H9 (cell line): ENCODE measurements at regions not wholly inside any gene's neighbourhood (a gene's known extent, or its start where the extent isn't known, plus 50 kb on each side); places are given as distances from the start of the nearest gene placed in this dataset.

Source experiments
- DNase-seq: peaks from one replicate; pipeline ENCODE4 v3.0.0-alpha.2; 2017
- H2AFZ ChIP-seq: one replicate; pipeline ENCODE4 v1.6.1; 2013; ENCODE audit warnings: mild to moderate bottlenecking, low read length, control low read depth, moderate library complexity
- H2AK5ac ChIP-seq: 2 replicates; pipeline ENCODE4 v1.6.1; 2013; ENCODE audit warnings: low read length, control low read depth, mixed read lengths; ENCODE audit not compliant: insufficient read length
- H2BK120ac ChIP-seq: one replicate; pipeline ENCODE4 v1.6.1; 2013; ENCODE audit warnings: low read depth, mild to moderate bottlenecking, low read length, control low read depth, inconsistent platforms; ENCODE audit not compliant: poor library complexity, severe bottlenecking
- H2BK12ac ChIP-seq: 2 replicates; pipeline ENCODE4 v1.6.1; 2013; ENCODE audit warnings: low read length, control low read depth, mixed read lengths, low read depth; ENCODE audit not compliant: insufficient read length
- H2BK15ac ChIP-seq: 2 replicates; pipeline ENCODE4 v1.6.1; 2013; ENCODE audit warnings: low read depth, low read length, control low read depth
- H2BK20ac ChIP-seq: one replicate; pipeline ENCODE4 v1.6.1; 2013; ENCODE audit warnings: low read depth, mild to moderate bottlenecking, low read length, control low read depth, inconsistent platforms; ENCODE audit not compliant: poor library complexity, severe bottlenecking
- H2BK5ac ChIP-seq: 2 replicates; pipeline ENCODE4 v1.6.1; 2013; ENCODE audit warnings: low read length, control low read depth, mixed read lengths; ENCODE audit not compliant: insufficient read length
- H3K14ac ChIP-seq: 2 replicates; pipeline ENCODE4 v1.6.1; 2013; ENCODE audit warnings: low read length, control low read depth; ENCODE audit not compliant: insufficient read depth
- H3K18ac ChIP-seq: 2 replicates; pipeline ENCODE4 v1.6.1; 2013; ENCODE audit warnings: low read depth, mild to moderate bottlenecking, mixed read lengths, low read length, control low read depth; ENCODE audit not compliant: insufficient read length
- H3K23ac ChIP-seq: 2 replicates; pipeline ENCODE4 v1.6.1; 2013; ENCODE audit warnings: low read length, control low read depth, mixed read lengths, low read depth; ENCODE audit not compliant: insufficient read length
- H3K23me2 ChIP-seq: 2 replicates; pipeline ENCODE4 v1.6.1; 2013; ENCODE audit warnings: low read depth, mild to moderate bottlenecking, mixed read lengths, low read length, control low read depth; ENCODE audit not compliant: insufficient read length, poor library complexity, severe bottlenecking
- H3K27ac ChIP-seq: 2 replicates; pipeline ENCODE4 v1.5.1; 2013; ENCODE audit warnings: low read length, control low read depth, mixed read lengths, low read depth; ENCODE audit not compliant: insufficient read length
- H3K27me3 ChIP-seq: 2 replicates; pipeline ENCODE4 v1.6.1; 2013; ENCODE audit warnings: low read length, control low read depth, inconsistent platforms; ENCODE audit not compliant: insufficient read depth
- H3K4ac ChIP-seq: 2 replicates; pipeline ENCODE4 v1.6.1; 2013; ENCODE audit warnings: low read depth, mild to moderate bottlenecking, control low read depth, inconsistent platforms, low read length, moderate library complexity
- H3K4me1 ChIP-seq: 2 replicates; pipeline ENCODE4 v1.6.1; 2013; ENCODE audit warnings: low read length, control low read depth, inconsistent platforms; ENCODE audit not compliant: insufficient read depth
- H3K4me2 ChIP-seq: 2 replicates; pipeline ENCODE4 v1.6.1; 2013; ENCODE audit warnings: low read length, control low read depth, mixed read lengths; ENCODE audit not compliant: insufficient read length, insufficient read depth
- H3K56ac ChIP-seq: 2 replicates; pipeline ENCODE4 v1.6.1; 2013; ENCODE audit warnings: low read depth, mild to moderate bottlenecking, mixed read lengths, low read length, control low read depth; ENCODE audit not compliant: insufficient read length
- H3K79me1 ChIP-seq: 2 replicates; pipeline ENCODE4 v1.6.1; 2013; ENCODE audit warnings: low read depth, mild to moderate bottlenecking, moderate library complexity, low read length, control low read depth, inconsistent platforms; ENCODE audit not compliant: insufficient read depth, poor library complexity, severe bottlenecking
- H3K79me2 ChIP-seq: 2 replicates; pipeline ENCODE4 v1.6.1; 2013; ENCODE audit warnings: low read length, control low read depth, inconsistent platforms; ENCODE audit not compliant: insufficient read depth
- H3K9ac ChIP-seq: 2 replicates; pipeline ENCODE4 v1.6.1; 2013; ENCODE audit warnings: low read length, control low read depth, mixed read lengths; ENCODE audit not compliant: insufficient read length; ENCODE audit errors: extremely low read depth
- H3K9me3 ChIP-seq: one replicate; pipeline ENCODE4 v1.6.1; 2013; ENCODE audit warnings: low read depth, low read length, inconsistent platforms; ENCODE audit not compliant: control insufficient read depth
- H3T11ph ChIP-seq: one replicate; pipeline ENCODE4 v1.6.1; 2013; ENCODE audit warnings: mild to moderate bottlenecking, low read length, control low read depth, inconsistent platforms
- H4K20me1 ChIP-seq: one replicate; pipeline ENCODE4 v1.6.1; 2013; ENCODE audit not compliant: control insufficient read depth, insufficient read length, insufficient read depth
- H4K5ac ChIP-seq: 2 replicates; pipeline ENCODE4 v1.6.1; 2013; ENCODE audit warnings: low read depth, mild to moderate bottlenecking, mixed read lengths, low read length, control low read depth; ENCODE audit not compliant: insufficient read length
- H4K8ac ChIP-seq: replicated peaks from 2 replicates; pipeline ENCODE4 v1.6.1; 2013; ENCODE audit warnings: low read length, control low read depth, mixed read lengths, low read depth; ENCODE audit not compliant: insufficient read length
- H4K91ac ChIP-seq: 2 replicates; pipeline ENCODE4 v1.6.1; 2013; ENCODE audit warnings: low read depth, mild to moderate bottlenecking, moderate library complexity, mixed read lengths, low read length, control low read depth; ENCODE audit not compliant: insufficient read length
- H3K27ac Mint-ChIP-seq, 3 experiments: 2 replicates in 2 of 3; 3 replicates in 1 of 3; pipeline ENCODE4 v1.8.0; 2020 to 2021; ENCODE audit warnings: mixed read lengths in 3 of 3, mild to moderate bottlenecking in 1 of 3, moderate library complexity in 1 of 3
- H3K27me3 Mint-ChIP-seq: 2 replicates; pipeline ENCODE4 v1.8.0; 2021; ENCODE audit warnings: low read depth, mild to moderate bottlenecking, moderate library complexity, mixed read lengths
- H3K36me3 Mint-ChIP-seq, 3 experiments: 2 replicates in 2 of 3; 3 replicates in 1 of 3; pipeline ENCODE4 v1.8.0; 2020 to 2021; ENCODE audit warnings: low read depth in 3 of 3, mixed read lengths in 3 of 3; ENCODE audit not compliant: insufficient read depth in 1 of 3
- H3K4me1 Mint-ChIP-seq, 2 experiments: 2 replicates each; pipeline ENCODE4 v1.8.0; 2020; ENCODE audit warnings: mixed read lengths in 2 of 2
- H3K4me3 Mint-ChIP-seq, 2 experiments: 2 replicates in 1 of 2; 3 replicates in 1 of 2; pipeline ENCODE4 v1.8.0; 2020 to 2021; ENCODE audit warnings: mild to moderate bottlenecking in 2 of 2, mixed read lengths in 2 of 2, moderate library complexity in 1 of 2
- H3K9me3 Mint-ChIP-seq, 2 experiments: 2 replicates in 1 of 2; 3 replicates in 1 of 2; pipeline ENCODE4 v1.8.0; 2020; ENCODE audit warnings: mild to moderate bottlenecking in 2 of 2, mixed read lengths in 2 of 2, moderate library complexity in 1 of 2
- TF ChIP-seq, protein P1 (sequence below): fragments of 200-600 bp; sonication (generic); conservative IDR thresholded peaks from 3 replicates; pipeline ENCODE4 v1.8.0; 2021; ENCODE audit warnings: antibody characterized with exemption, mild to moderate bottlenecking

DNA sequence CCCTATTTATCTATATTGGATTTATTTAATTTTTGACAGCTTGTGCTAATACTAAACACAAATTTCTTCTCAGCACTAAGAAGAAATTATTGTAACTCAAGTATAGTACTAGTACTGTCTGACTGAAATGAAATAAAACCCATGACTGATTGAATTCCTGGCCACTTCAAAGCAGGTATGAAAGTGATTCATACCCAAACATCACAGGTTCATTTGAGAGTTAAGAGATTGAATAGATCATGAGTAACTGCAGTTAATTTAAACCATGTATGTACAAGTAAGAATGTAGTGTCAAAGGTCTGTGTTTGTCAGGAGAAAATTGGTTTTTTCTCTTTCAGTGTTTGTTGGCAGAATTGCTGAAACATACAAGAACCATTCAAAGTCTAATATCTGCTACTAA, 332.0 kb upstream of the GRM7 start:
- H3K79me1 ChIP-seq = no peaks in the 10 kb centered on the region
- Mint-ChIP-seq H3K27ac (no peak overlapping the region), H3K27me3 (no peaks in the 10 kb centered on the region), H3K9me3 (no peaks in the 10 kb centered on the region), H3K4me1 (no peaks in the 10 kb centered on the region), H3K36me3 (no peaks in the 10 kb centered on the region), H3K4me3 (no peak overlapping the region)
- no peaks in the 10 kb centered on the region for H4K20me1 ChIP-seq
- no peak overlapping the region for H3K14ac ChIP-seq
- TF ChIP-seq, protein P1, sequence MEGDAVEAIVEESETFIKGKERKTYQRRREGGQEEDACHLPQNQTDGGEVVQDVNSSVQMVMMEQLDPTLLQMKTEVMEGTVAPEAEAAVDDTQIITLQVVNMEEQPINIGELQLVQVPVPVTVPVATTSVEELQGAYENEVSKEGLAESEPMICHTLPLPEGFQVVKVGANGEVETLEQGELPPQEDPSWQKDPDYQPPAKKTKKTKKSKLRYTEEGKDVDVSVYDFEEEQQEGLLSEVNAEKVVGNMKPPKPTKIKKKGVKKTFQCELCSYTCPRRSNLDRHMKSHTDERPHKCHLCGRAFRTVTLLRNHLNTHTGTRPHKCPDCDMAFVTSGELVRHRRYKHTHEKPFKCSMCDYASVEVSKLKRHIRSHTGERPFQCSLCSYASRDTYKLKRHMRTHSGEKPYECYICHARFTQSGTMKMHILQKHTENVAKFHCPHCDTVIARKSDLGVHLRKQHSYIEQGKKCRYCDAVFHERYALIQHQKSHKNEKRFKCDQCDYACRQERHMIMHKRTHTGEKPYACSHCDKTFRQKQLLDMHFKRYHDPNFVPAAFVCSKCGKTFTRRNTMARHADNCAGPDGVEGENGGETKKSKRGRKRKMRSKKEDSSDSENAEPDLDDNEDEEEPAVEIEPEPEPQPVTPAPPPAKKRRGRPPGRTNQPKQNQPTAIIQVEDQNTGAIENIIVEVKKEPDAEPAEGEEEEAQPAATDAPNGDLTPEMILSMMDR = no peak
- H3K4me2 ChIP-seq = no peak overlapping the region
- H3K27ac ChIP-seq = no peak overlapping the region
- H2AK5ac ChIP-seq = no peak overlapping the region
- no peak overlapping the region for H3K9ac ChIP-seq
- no peaks in the 10 kb centered on the region for H3K79me2 ChIP-seq
- H4K5ac ChIP-seq = no peak overlapping the region
- no peaks in the 10 kb centered on the region for H3K27me3 ChIP-seq
- no peak overlapping the region for H2BK20ac ChIP-seq
- no peak overlapping the region for H4K8ac ChIP-seq
- H3K4me1 ChIP-seq = no peaks in the 10 kb centered on the region
- H2BK12ac ChIP-seq = no peak overlapping the region
- H3K9me3 ChIP-seq = no peaks in the 10 kb centered on the region
- no peak overlapping the region for H3K4ac ChIP-seq
- H3K23me2 ChIP-seq = no peaks in the 10 kb centered on the region
- no peak overlapping the region for H4K91ac ChIP-seq
- no peak overlapping the region for H3T11ph ChIP-seq
- no peak overlapping the region for H2AFZ ChIP-seq
- H3K23ac ChIP-seq = no peak overlapping the region
- H2BK15ac ChIP-seq = no peak overlapping the region
- no peak overlapping the region for H3K18ac ChIP-seq
- H2BK5ac ChIP-seq = no peak overlapping the region
- H2BK120ac ChIP-seq = no peak overlapping the region
- DNase-seq = no peak
- H3K56ac ChIP-seq = no peak overlapping the region
